ENCODE measurements at regions not wholly inside any gene's neighbourhood (a gene's known extent, or its start where the extent isn't known, plus 50 kb on each side); places are given as distances from the start of the nearest gene placed in this dataset.

- no peak for FAIRE-seq
- WGBS (ENCODE audit: missing lambda C conversion rate): 45% methylated on average over 2 of the region's 2 CpGs
- POLR2A ChIA-PET: no interaction called here
- no peak overlapping the region for H3K4me3 ChIP-seq
- no peaks in the 10 kb centered on the region for H3K9me3 ChIP-seq
- CTCF ChIA-PET: no interaction called here
- H3K27ac ChIP-seq: no peak overlapping the region
- no peak for DNase-seq (ENCODE audit: low read depth in 1 of 2, low spot score in 1 of 2)
- H3K4me1 ChIP-seq: no peaks in the 10 kb centered on the region
- H3K4me2 ChIP-seq: no peak overlapping the region
- no peak for TF ChIP-seq CHD2 (IDR thresholded peaks at IDR 0.05; ENCODE audit: low read length, partially characterized antibody)
- no peak for TF ChIP-seq HOXA7 (CRISPR knock-in tag; IDR thresholded peaks at IDR 0.05)
- TF ChIP-seq JUN (IDR thresholded peaks at IDR 0.05): no peak
- TF ChIP-seq FOSL2 (IDR thresholded peaks at IDR 0.05): no peak
- no peak for TF ChIP-seq FOSL2 (CRISPR knock-in tag; IDR thresholded peaks at IDR 0.05)
- TF ChIP-seq HMGXB4 (CRISPR knock-in tag; IDR thresholded peaks at IDR 0.05; ENCODE audit: borderline replicate concordance): no peak
- TF ChIP-seq NR3C1 (IDR thresholded peaks at IDR 0.05): no peak
- no peak for TF ChIP-seq RFX5 (IDR thresholded peaks at IDR 0.05)
- TF ChIP-seq JUNB (IDR thresholded peaks at IDR 0.05): no peak
- no peak for TF ChIP-seq TFCP2L1 (CRISPR knock-in tag; IDR thresholded peaks at IDR 0.05)
- TF ChIP-seq ESRRA (IDR thresholded peaks at IDR 0.05; ENCODE audit: borderline replicate concordance, low read length): no peak
- no peak for TF ChIP-seq PBX3 (IDR thresholded peaks at IDR 0.05)
- no peak for TF ChIP-seq MYC (IDR thresholded peaks at IDR 0.05; ENCODE audit: borderline replicate concordance, low read length)
- TF ChIP-seq RAD21 (conservative IDR thresholded peaks at IDR 0.05 in 1 of 2, IDR thresholded peaks at IDR 0.05 in 1 of 2): no peak
- no peak for TF ChIP-seq HOXB13 (CRISPR knock-in tag; IDR thresholded peaks at IDR 0.05; ENCODE audit: low read depth)
- no peak for TF ChIP-seq ELK1 (IDR thresholded peaks at IDR 0.05; ENCODE audit: low read depth, low read length)
- TF ChIP-seq MAZ (IDR thresholded peaks at IDR 0.05; ENCODE audit: borderline replicate concordance, low read depth, low read length): no peak
- no peak for TF ChIP-seq EHF (CRISPR knock-in tag; IDR thresholded peaks at IDR 0.05)
- TF ChIP-seq RARB (CRISPR knock-in tag; IDR thresholded peaks at IDR 0.05): no peak
- TF ChIP-seq SMC3 (IDR thresholded peaks at IDR 0.05): no peak
- no peak for TF ChIP-seq BHLHE40 (IDR thresholded peaks at IDR 0.05; ENCODE audit: low read depth, low read length)
- ATAC-seq: no peak
Observed at GRCh38 chr11:98674390-98674789, 346.4 kb upstream of the CNTN5 start.

GRCh38 chr11:98679673-98680072 lies 341.1 kb upstream of the CNTN5 start:
- Histone ChIP-seq H3K4me1 (no peaks in the 10 kb centered on the region), H3K9me3 (no peaks in the 10 kb centered on the region), H3K27ac (no peak overlapping the region), H3K4me3 (no peak overlapping the region), H3K4me2 (no peak overlapping the region)
- ATAC-seq (no peak), FAIRE-seq (no peak), DNase-seq (ENCODE audit: low read depth in 1 of 2, low spot score in 1 of 2) (no peak)
- ChIA-PET CTCF (no interaction called here), POLR2A (no interaction called here)
- no peak for TF ChIP-seq NPAS2 (CRISPR knock-in tag; IDR thresholded peaks at IDR 0.05; ENCODE audit: borderline replicate concordance)
- TF ChIP-seq FOSB (CRISPR knock-in tag; IDR thresholded peaks at IDR 0.05): no peak
- no peak for TF ChIP-seq JUN (IDR thresholded peaks at IDR 0.05)
- TF ChIP-seq CHD4 (IDR thresholded peaks at IDR 0.05; ENCODE audit: borderline replicate concordance): no peak
- no peak for TF ChIP-seq MAFK (IDR thresholded peaks at IDR 0.05; ENCODE audit: partially characterized antibody)
- no peak for TF ChIP-seq HEYL (CRISPR knock-in tag; IDR thresholded peaks at IDR 0.05)
- no peak for TF ChIP-seq RARB (CRISPR knock-in tag; IDR thresholded peaks at IDR 0.05)
- TF ChIP-seq HOXA7 (CRISPR knock-in tag; IDR thresholded peaks at IDR 0.05): no peak
- TF ChIP-seq FOSL2 (IDR thresholded peaks at IDR 0.05): no peak
- no peak for TF ChIP-seq FOSL2 (CRISPR knock-in tag; IDR thresholded peaks at IDR 0.05)
- TF ChIP-seq SREBF2 (IDR thresholded peaks at IDR 0.05): no peak
- TF ChIP-seq GATA3 (IDR thresholded peaks at IDR 0.05; ENCODE audit: borderline replicate concordance): no peak
- no peak for TF ChIP-seq CEBPB (IDR thresholded peaks at IDR 0.05)
- 0% methylated on average over 1 of the region's 1 CpG for WGBS (ENCODE audit: missing lambda C conversion rate)

Data from A549 (cell line).